ENCODE measurements at regions not wholly inside any gene's neighbourhood (a gene's known extent, or its start where the extent isn't known, plus 50 kb on each side); places are given as distances from the start of the nearest gene placed in this dataset.
"Not testable (repeated sequence)": the region's sequence is repeated elsewhere in the genome, so short reads cannot be mapped to it uniquely, and the experiment has no call there.

GRCh38 chr3:905217-905616 is 187.6 kb upstream of the CNTN6 start:
- H3K27me3 Mint-ChIP-seq, result no peaks in the 10 kb centered on the region
- POLR2A ChIA-PET, result no interaction called here

GRCh38 chr3:906739-907138 is 186.1 kb upstream of the CNTN6 start:
- POLR2A ChIA-PET, result no interaction called here
- Mint-ChIP-seq H3K27me3 (no peaks in the 10 kb centered on the region), H3K27ac (no peak overlapping the region), H3K4me3 (no peak overlapping the region), H3K36me3 (no peaks in the 10 kb centered on the region), H3K4me1 (no peaks in the 10 kb centered on the region), H3K9me3 (no peaks in the 10 kb centered on the region)
- DNase-seq, result no peak
- ATAC-seq (ENCODE audit: low read depth), result no peak

More at GRCh38 chr3:905217-905616, 187.6 kb upstream of the CNTN6 start:
- peaks cover 2% of the 10 kb centered on the region for H3K9me3 Mint-ChIP-seq
- DNase-seq (no peak), ATAC-seq (ENCODE audit: low read depth) (no peak)
- H3K36me3 Mint-ChIP-seq, result no peaks in the 10 kb centered on the region
- H3K4me1 Mint-ChIP-seq, result no peaks in the 10 kb centered on the region
- no peak overlapping the region for H3K4me3 Mint-ChIP-seq
- H3K27ac Mint-ChIP-seq, result no peak overlapping the region

- H3K4me3 Mint-ChIP-seq, result no peak overlapping the region
Observed at GRCh38 chr3:908839-909238, 184.0 kb upstream of the CNTN6 start.

GRCh38 chr3:912717-913116 is 180.1 kb upstream of the CNTN6 start:
- H3K4me3 Mint-ChIP-seq; H3K36me3 Mint-ChIP-seq; DNase-seq; H3K27me3 Mint-ChIP-seq; H3K9me3 Mint-ChIP-seq; POLR2A ChIA-PET; H3K4me1 Mint-ChIP-seq; H3K27ac Mint-ChIP-seq; ATAC-seq (ENCODE audit: low read depth): not testable (repeated sequence)

More at GRCh38 chr3:908839-909238, 184.0 kb upstream of the CNTN6 start:
- POLR2A ChIA-PET, result no interaction called here
- no peak overlapping the region for H3K27ac Mint-ChIP-seq
- H3K4me1 Mint-ChIP-seq, result no peaks in the 10 kb centered on the region
- H3K9me3 Mint-ChIP-seq, result peaks cover 2% of the 10 kb centered on the region
- no peak for DNase-seq
- no peaks in the 10 kb centered on the region for H3K36me3 Mint-ChIP-seq
- no peak for ATAC-seq (ENCODE audit: low read depth)
- H3K27me3 Mint-ChIP-seq, result no peaks in the 10 kb centered on the region

- POLR2A ChIA-PET, result no interaction called here
- DNase-seq, result no peak
- Mint-ChIP-seq H3K4me1 (no peaks in the 10 kb centered on the region), H3K27ac (no peak overlapping the region), H3K4me3 (no peak overlapping the region), H3K36me3 (no peaks in the 10 kb centered on the region), H3K27me3 (no peaks in the 10 kb centered on the region), H3K9me3 (peaks cover 1% of the 10 kb centered on the region)
- ATAC-seq (ENCODE audit: low read depth), result no peak
Observed at GRCh38 chr3:923161-923910, 169.5 kb upstream of the CNTN6 start.

GRCh38 chr3:930866-931265 is 162.0 kb upstream of the CNTN6 start:
- DNase-seq, result no peak
- Mint-ChIP-seq H3K9me3 (peaks cover 3% of the 10 kb centered on the region), H3K4me1 (no peaks in the 10 kb centered on the region), H3K27ac (no peak overlapping the region), H3K4me3 (no peak overlapping the region), H3K36me3 (no peaks in the 10 kb centered on the region), H3K27me3 (no peaks in the 10 kb centered on the region)
- POLR2A ChIA-PET, result no interaction called here
- no peak for ATAC-seq (ENCODE audit: low read depth)

GRCh38 chr3:933326-933725 is 159.5 kb upstream of the CNTN6 start:
- POLR2A ChIA-PET, result no interaction called here
- no peaks in the 10 kb centered on the region for H3K4me1 Mint-ChIP-seq
- H3K36me3 Mint-ChIP-seq, result no peaks in the 10 kb centered on the region
- ATAC-seq (ENCODE audit: low read depth) (no peak), DNase-seq (no peak)
- H3K27ac Mint-ChIP-seq, result no peak overlapping the region
- peaks cover 3% of the 10 kb centered on the region for H3K9me3 Mint-ChIP-seq
- H3K27me3 Mint-ChIP-seq, result no peaks in the 10 kb centered on the region
- no peak overlapping the region for H3K4me3 Mint-ChIP-seq

GRCh38 chr3:944786-945185 is 148.0 kb upstream of the CNTN6 start:
- POLR2A ChIA-PET, result no interaction called here
- peaks cover 11% of the 10 kb centered on the region for H3K9me3 Mint-ChIP-seq

GRCh38 chr3:945738-946137 is 147.1 kb upstream of the CNTN6 start:
- H3K4me1 Mint-ChIP-seq, result no peaks in the 10 kb centered on the region
- no peak overlapping the region for H3K4me3 Mint-ChIP-seq
- POLR2A ChIA-PET, result no interaction called here
- DNase-seq (no peak), ATAC-seq (ENCODE audit: low read depth) (no peak)
- H3K27me3 Mint-ChIP-seq, result no peaks in the 10 kb centered on the region
- peaks cover 6% of the 10 kb centered on the region for H3K9me3 Mint-ChIP-seq
- H3K27ac Mint-ChIP-seq, result no peak overlapping the region
- H3K36me3 Mint-ChIP-seq, result no peaks in the 10 kb centered on the region

More at GRCh38 chr3:944786-945185, 148.0 kb upstream of the CNTN6 start:
- Mint-ChIP-seq H3K27ac (no peak overlapping the region), H3K27me3 (no peaks in the 10 kb centered on the region), H3K36me3 (no peaks in the 10 kb centered on the region), H3K4me1 (no peaks in the 10 kb centered on the region), H3K4me3 (no peak overlapping the region)
- no peak for ATAC-seq (ENCODE audit: low read depth)
- DNase-seq, result no peak

- Mint-ChIP-seq H3K9me3 (no peaks in the 10 kb centered on the region), H3K4me3 (no peak overlapping the region), H3K27me3 (no peaks in the 10 kb centered on the region), H3K36me3 (no peaks in the 10 kb centered on the region), H3K27ac (no peak overlapping the region), H3K4me1 (no peaks in the 10 kb centered on the region)
- no peak for DNase-seq
- POLR2A ChIA-PET, result no interaction called here
- ATAC-seq (ENCODE audit: low read depth), result no peak
Observed at GRCh38 chr3:952906-953305, 139.9 kb upstream of the CNTN6 start.

- Mint-ChIP-seq H3K27me3 (no peaks in the 10 kb centered on the region), H3K4me3 (no peak overlapping the region), H3K36me3 (no peaks in the 10 kb centered on the region), H3K4me1 (no peaks in the 10 kb centered on the region), H3K27ac (no peak overlapping the region), H3K9me3 (peaks cover 7% of the 10 kb centered on the region)
- POLR2A ChIA-PET, result no interaction called here
- DNase-seq (no peak), ATAC-seq (ENCODE audit: low read depth) (no peak)
Observed at GRCh38 chr3:963255-963654, 129.6 kb upstream of the CNTN6 start.

GRCh38 chr3:963755-964154 is 129.1 kb upstream of the CNTN6 start:
- H3K27me3 Mint-ChIP-seq, result no peaks in the 10 kb centered on the region
- H3K4me1 Mint-ChIP-seq, result no peaks in the 10 kb centered on the region
- POLR2A ChIA-PET, result no interaction called here
- no peak overlapping the region for H3K4me3 Mint-ChIP-seq
- H3K9me3 Mint-ChIP-seq, result peaks cover 7% of the 10 kb centered on the region
- DNase-seq (no peak), ATAC-seq (ENCODE audit: low read depth) (no peak)
- no peak overlapping the region for H3K27ac Mint-ChIP-seq
- no peaks in the 10 kb centered on the region for H3K36me3 Mint-ChIP-seq

GRCh38 chr3:965826-966225 is 127.0 kb upstream of the CNTN6 start:
- ATAC-seq (ENCODE audit: low read depth), result no peak

GRCh38 chr3:966341-966740 is 126.5 kb upstream of the CNTN6 start:
- POLR2A ChIA-PET, result no interaction called here
- ATAC-seq (ENCODE audit: low read depth), result no peak

More at GRCh38 chr3:965826-966225, 127.0 kb upstream of the CNTN6 start:
- H3K27me3 Mint-ChIP-seq, result no peaks in the 10 kb centered on the region
- H3K36me3 Mint-ChIP-seq, result no peaks in the 10 kb centered on the region
- H3K4me3 Mint-ChIP-seq, result no peak overlapping the region
- no peak overlapping the region for H3K27ac Mint-ChIP-seq
- peaks cover 5% of the 10 kb centered on the region for H3K9me3 Mint-ChIP-seq
- POLR2A ChIA-PET, result no interaction called here
- no peaks in the 10 kb centered on the region for H3K4me1 Mint-ChIP-seq
- no peak for DNase-seq

GRCh38 chr3:973340-973739 is 119.5 kb upstream of the CNTN6 start:
- H3K27me3 Mint-ChIP-seq, result no peaks in the 10 kb centered on the region
- POLR2A ChIA-PET, result no interaction called here
- no peak overlapping the region for H3K27ac Mint-ChIP-seq
- peaks cover 2% of the 10 kb centered on the region for H3K9me3 Mint-ChIP-seq
- H3K4me1 Mint-ChIP-seq, result no peaks in the 10 kb centered on the region
- ATAC-seq (ENCODE audit: low read depth), result no peak
- DNase-seq, result no peak
- no peak overlapping the region for H3K4me3 Mint-ChIP-seq
- no peaks in the 10 kb centered on the region for H3K36me3 Mint-ChIP-seq

More at GRCh38 chr3:966341-966740, 126.5 kb upstream of the CNTN6 start:
- Mint-ChIP-seq H3K4me3 (no peak overlapping the region), H3K27ac (no peak overlapping the region), H3K36me3 (no peaks in the 10 kb centered on the region), H3K27me3 (no peaks in the 10 kb centered on the region), H3K9me3 (peaks cover 5% of the 10 kb centered on the region), H3K4me1 (no peaks in the 10 kb centered on the region)
- no peak for DNase-seq

Data from activated naive CD8-positive, alpha-beta T cell treated with anti-CD3 and anti-CD28 coated beads, Interleukin-2, amount 10 ng/mL, durations not matched to agents 7 days and 5 days (primary cell).